GM18870 (cell line): ENCODE measurements at regions not wholly inside any gene's neighbourhood (a gene's known extent, or its start where the extent isn't known, plus 50 kb on each side); places are given as distances from the start of the nearest gene placed in this dataset.
"Not testable (repeated sequence)": the region's sequence is repeated elsewhere in the genome, so short reads cannot be mapped to it uniquely, and the experiment has no call there.

Experiments
- ATAC-seq: cut with Tn5 transposase; IDR thresholded peaks from one replicate; pipeline ENCODE4 v1.9.1; 2021; ENCODE audit warnings: moderate library complexity; ENCODE audit not compliant: unreplicated experiment

DNA sequence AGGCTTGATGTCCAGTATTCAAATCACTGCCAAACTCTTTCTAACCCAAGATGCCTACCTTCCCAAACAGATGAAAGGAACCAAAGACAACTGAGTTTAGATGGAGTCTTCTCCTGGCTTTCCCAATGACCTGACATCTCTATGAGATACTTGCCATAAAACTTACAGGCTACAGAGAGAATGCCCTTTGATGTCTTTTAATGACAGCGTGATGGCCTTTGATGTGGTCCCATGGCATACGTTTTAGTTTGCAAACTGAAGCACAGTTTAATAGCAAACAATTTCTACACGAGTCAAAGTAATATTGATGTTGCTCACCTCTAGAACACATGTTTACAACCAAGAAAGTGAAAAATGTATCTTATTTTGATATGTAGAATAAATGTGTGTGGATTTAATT is 73.2 kb downstream of the ZIC4 start:
- no peak for ATAC-seq

DNA sequence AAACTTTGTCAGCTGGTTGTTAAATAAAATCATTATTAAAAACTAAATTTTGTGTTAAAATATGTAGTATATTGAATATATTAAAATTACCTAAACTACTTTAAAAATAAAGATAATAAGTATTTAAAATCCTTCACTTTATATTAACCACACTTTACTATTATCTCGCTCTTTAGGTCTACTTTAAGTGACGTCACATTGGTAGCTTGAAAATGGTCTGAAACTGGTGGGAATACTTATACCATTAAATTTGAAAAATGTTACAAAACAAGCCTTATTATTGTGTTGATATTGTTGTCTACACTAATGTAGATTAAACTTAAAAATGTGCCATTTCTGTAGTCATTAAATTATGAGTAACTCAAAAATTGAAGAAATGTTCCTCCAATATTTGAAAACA is 77.6 kb downstream of the ZIC4 start:
- no peak for ATAC-seq

DNA sequence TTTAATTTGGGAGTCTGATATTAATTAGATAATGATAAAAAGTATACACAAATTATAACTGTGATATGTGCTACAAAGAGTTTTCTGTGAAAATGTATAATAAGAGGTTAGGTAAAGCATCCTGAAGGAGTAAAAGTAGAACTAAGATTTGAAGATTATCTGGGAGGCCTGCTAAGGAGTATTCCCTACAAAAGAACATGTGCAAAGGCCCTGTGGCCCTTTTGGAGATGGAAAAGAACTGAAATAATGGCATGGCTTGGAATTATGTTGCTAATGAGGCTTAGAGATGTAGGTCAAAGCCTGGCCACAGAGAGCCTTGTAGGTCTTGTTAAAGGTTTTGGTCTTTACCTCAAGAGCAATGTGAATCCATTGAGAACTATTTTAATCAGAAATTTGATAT is 82.0 kb downstream of the ZIC4 start:
- ATAC-seq = no peak

DNA sequence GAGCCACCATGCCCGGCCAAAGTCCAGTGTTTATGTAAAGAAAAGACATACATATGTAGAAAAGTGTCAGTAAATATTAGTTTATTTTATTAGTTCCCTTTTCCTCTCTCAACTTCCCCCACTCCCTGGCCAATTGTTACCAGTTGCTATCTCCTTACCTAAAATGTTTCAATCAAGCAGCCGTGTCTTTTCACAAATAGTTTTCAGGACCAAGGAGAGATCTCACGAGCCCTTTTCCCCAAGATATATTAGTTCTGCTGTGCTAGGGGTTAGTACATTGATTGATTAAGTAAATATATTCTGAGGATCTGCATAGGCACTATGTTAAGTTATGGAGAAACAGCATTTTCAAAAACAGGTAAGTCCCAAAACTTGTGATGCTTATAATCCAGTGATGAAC is 87.4 kb downstream of the ZIC4 start:
- no peak for ATAC-seq

DNA sequence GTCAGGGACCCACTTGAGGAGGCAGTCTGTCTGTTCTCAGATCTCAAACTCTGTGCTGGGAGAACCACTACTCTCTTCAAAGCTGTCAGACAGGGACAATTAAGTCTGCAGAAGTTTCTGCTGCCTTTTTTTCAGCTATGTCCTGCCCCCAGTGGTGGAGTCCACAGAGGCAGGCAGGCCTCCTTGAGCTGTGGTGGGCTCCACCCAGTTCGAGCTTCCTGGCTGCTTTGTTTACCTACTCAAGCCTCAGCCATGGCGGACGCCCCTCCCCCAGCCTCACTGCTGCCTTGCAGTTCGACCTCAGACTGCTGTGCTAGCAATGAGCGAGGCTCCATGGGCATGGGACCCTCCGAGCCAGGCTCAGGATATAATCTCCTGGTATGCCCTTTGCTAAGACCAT is 89.3 kb downstream of the ZIC4 start:
- ATAC-seq = not testable (repeated sequence)

DNA sequence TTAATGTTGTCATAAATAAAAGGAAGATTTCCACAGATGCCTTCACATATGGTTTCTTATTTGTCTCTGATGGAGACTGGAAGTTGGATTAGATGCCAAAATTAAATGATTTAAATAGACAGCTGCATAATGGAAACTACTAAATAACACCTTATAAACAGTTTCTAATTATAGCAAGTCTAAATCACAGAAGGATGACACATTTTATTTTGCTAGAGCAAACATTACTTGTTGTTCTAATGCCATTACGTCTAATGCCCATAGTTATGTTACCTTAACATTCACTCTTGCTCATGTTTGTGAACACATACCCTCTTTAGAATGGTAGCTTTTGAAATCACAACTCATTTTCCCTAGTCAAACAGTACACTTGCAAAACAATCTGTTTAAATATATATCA is 92.8 kb downstream of the ZIC4 start:
- ATAC-seq = no peak

DNA sequence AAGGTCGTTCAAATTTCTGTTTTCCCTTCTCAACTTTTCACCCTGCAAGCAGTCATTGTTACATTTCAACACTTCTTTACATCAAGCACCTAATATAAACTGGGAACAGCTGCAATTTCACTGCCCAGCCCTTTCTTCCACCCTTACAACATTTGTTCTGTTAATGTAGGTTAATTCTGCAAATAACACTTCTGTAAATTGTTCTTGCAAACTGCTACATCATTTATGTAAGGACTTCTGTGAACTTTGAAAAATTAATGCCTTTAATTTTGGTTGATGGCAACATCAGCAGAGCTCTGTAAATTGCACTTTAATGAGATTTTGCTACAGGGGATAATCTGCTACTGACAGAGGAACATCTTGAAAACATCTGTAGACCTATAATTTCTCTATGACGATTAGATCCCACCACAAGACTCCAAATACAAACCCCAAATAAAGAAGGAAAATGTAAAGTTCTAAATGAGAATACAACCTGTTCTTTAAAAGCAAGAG is 93.5 kb downstream of the ZIC4 start:
- ATAC-seq = no peak

DNA sequence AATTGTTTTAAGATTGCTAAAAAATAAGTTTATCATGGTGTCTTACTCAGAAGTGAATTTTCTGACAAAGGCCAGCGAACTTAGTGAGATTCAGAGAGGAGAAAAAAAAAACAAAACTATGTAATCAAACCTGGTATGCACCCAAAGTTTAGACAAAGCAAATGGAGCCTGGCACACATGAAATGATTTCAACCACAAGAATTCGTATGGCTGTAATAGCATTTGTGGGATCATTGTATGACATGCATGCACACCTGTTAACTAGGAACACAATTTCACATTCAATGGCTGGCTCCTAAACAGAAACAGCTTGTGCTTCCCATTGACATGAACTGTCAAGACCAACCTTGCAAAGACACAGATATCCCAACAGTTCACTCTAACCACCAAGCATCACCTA is 94.6 kb downstream of the ZIC4 start:
- ATAC-seq = no peak

DNA sequence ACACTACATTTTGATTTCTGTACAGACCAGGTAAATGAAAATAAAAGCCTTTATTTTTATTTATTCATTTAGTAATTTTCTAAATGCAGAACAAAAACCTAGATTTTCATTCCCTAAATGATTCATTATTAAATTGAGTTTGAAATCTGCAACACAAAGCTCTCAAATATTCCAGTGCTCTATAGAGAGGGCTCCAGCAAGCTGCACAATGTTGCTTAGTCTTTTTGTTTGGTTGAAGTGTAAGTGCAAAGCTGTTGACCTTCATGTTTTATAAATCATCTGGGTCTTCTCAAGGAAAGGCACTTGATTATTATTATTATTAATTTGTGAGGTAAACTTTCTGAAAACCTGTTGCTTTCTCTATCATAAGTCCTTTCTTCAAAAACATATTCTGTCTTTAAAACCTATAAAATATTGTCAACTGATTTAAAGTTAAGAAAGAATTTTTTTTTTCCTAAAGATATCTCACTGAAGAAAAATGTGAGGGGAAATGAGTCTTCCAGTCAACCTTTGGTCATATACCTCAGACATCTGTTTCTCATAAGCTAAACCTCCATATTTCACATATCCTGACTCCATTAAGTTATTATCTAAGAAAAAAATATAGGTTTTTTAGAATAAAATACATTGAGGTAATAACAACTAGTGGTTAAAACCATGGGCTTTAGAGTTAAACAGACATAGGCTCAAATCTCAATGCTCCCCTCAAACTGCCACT is 100.7 kb downstream of the ZIC4 start:
- no peak for ATAC-seq

DNA sequence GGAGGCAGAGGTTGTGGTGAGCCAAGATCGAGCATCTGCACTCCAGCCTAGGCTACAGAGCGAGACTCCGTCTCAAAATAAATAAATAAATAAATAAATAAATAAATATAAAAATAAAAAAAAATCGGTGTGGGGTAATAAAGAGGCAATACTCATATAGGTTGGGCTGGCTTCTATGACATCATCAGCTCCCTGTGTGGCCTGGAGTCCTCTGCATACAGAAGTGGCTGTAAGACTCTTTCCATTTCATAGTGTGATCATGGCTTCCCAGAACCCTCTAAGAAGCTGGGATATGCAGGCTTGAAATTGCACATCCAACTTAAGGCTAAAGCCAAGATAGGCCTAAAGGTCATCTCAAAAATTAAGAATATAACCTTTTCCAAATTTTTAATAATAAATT is 101.6 kb downstream of the ZIC4 start:
- no peak for ATAC-seq

DNA sequence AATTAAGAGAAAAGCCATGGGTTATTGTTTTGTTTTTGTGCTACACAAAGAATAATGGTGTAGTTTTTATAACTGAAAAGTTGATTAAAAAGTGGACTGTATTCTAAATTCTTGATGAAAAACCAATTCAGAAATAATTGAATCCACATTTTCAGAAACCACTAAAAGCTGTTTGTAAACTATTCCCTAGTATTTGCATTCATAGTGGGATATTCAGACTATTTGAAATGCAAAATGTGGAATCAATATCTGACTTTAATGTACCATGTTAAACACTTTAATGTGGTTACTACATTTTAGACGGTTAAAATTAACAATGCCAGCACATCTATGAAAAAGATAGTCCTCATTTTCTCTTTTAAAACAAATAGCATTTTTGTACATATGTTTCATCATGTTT is 104.6 kb downstream of the ZIC4 start:
- ATAC-seq = no peak

DNA sequence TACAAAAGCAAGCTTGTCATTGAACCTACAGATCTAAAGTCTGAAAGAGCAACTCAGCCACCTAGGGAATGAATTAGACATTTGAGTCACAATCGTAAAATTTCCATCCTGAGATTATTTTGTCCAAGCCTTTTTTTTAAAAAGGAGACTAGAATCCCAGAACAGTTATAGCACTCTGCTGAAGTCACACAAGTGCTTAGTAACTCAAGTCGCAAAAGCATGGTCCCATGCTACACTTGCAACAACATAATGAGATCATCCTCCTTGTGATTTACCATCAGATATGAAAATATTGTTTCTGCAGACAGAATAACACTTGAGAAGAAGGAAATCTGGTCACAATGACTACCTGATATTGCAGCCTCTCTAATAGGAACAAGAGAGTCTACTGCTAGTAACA is 106.7 kb downstream of the ZIC4 start:
- ATAC-seq = no peak

DNA sequence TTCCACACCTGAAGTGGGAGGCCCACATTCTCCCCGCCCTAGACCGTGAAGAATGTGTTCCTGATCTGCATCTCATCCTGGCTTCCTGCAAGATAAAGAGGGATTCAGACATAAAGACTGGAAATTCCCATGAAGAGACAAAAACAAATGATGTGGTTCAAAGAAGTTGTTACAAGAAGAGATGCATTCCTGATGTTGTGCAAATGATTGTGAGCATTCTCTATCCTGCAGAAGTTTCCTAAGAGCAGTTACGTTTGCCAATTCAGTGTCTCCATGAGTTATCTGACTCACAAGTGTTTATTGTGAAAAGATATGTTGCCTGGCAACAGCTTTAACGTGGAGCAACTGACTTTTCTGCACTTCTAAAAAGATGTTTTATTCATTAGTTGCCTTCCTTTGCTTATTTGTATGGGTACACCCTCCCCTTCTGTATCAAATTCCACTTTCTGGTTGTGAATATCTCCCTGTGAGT is 107.8 kb downstream of the ZIC4 start:
- no peak for ATAC-seq

DNA sequence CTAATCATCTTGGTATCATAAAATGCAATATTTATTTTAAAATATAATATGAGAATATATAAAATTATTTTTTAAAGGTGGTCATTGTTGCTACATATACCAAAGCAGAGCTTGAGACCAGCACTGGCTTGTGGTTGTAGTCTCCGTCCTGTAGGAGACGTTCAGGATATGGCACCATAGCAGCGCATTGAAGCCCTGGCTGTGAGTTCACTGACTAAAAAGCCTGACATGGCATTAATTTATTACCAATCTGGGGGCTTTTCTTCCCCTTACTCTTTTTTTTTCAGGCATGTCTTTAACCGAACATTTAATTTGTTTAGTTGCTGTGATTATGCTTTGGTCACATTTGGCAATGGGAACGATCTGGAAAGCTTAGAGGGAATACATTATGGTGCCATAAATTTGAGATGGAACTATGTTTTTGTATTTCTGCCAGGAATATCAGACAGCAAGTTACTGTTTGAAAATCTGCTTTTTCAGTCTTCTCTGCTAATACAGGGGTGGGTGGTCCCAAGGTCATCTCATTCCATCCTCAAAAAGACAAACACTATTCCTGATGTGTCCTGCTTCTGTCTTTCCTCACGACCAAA is 108.5 kb downstream of the ZIC4 start:
- ATAC-seq = no peak

DNA sequence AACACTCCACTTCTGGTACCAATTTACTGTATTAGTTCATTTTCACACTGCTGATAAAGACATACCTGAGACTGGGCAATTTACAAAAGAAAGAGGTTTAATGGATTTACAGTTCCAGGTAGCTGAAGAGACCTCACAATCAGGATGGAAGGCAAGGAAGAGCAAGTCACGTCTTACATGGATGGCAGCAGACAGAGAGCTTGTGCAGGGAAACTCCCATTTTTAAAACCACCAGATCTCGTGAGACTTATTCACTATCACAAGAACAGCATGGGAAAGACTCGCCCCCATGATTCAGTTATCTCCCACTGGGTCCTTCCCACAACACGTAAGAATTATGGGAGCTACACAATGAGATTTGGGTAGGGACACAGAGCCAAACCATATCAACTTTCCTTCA is 119.0 kb downstream of the ZIC4 start:
- ATAC-seq = not testable (repeated sequence)

DNA sequence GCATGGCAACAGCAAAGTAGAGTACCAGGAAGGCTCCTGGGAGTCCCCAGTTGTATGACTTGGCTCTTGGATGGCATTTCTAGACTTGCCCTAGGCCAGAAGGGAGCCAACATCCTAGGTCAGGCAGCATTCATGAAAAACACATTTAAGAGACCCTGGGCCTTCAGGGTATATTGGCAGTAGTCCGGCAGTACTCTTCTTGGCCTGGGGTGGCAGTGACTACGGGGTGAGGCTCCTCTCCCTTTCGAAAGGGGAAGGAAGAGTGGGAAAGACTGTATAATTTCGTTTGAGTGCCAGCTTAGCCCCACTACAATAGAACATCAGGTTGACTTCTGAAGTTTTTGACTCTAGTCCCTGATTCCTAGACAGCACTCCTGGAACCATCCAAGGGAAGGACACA is 136.4 kb downstream of the ZIC4 start:
- ATAC-seq = no peak

DNA sequence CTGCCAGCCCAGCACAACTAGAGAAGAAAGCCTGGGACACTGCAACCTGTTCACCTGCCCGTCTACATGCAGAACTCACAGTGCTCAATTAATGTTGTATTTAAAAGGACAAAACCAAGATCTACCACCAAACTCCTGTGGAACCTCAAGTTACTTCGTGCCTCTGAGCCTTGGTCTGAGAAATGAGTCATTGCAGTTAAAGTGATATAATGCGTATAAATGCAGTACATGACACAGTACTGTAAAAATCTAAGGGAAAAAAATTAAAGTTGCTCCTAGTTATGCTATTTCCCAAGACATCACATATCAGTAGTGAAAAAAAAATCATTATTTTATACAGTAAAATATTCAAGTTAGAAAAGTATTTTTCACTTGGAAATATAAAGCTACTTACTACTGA is 138.9 kb downstream of the ZIC4 start:
- no peak for ATAC-seq

DNA sequence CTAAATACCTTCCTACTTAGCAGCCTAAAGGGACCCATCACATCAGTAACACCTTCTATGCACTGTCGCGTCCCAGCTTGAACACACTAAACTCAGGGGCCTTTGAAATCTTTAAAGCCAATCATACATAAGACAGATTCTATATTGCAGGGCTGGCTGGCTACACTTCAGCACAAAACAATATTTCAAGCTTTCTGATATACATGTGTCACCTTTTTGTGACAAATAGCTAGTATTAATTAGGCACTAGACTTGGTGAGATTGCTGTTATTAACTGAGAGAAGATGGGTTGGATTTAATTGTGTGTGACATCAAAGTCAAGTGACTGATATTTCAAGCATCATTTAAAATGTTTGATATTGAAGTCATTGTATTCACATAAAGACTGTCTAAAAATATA is 148.4 kb downstream of the ZIC4 start:
- ATAC-seq = no peak

DNA sequence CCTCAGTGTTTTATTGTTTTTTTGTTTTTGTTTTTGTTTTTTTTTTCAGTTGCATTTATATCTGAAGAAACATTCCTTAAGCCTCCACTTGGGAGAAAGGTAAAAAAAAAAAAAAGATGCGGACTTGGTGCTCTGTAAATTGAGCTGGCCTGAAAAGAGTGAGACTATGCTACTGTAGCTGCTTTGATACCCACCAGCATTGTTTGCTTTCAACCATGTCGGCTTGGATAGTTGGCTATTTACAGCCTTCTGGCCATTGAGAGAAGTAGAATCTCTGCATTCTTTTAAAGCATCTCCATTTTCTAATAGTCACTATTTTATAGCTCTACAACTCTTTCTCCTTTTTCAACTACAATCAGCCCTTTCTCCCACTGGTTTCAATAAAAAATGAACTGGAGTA is 149.6 kb downstream of the ZIC4 start:
- no peak for ATAC-seq

DNA sequence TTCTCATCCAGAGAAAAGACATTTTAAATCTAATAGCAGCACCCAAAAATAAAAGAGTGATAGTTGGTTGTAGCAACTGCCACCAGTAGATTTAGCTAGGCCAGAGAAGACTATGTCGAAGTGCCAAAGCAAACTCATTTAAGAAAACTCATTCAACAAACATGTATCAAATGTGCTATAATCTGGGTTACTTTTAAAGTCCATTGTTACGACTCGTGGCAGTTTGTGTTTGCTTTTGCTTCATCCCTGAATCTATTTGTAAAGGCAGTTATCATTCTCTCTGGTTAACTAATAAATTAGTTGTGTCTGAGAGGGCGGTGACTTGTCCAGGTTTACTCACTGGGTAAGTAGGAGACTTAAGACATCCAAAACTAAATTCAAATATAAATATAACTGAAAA is 159.4 kb downstream of the ZIC4 start:
- no peak for ATAC-seq

DNA sequence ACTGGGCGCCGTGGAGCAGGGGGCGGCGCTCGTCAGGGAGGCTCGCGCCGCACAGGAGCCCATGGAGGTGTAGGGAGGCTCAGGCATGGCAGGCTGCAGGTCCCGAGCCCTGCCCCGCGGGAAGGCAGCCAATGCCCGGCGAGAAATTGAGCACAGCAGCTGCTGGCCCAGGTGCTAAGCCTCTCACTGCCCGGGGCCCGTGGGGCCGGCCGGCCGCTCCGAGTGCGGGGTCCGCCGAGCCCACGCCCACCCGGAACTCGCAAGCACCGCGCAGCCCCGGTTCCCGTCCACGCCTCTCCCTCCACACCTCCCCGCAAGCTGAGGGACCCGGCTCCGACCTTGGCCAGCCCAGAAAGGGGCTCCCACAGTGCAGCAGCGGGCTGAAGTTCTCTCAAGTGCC is 160.7 kb downstream of the ZIC4 start:
- not testable (repeated sequence) for ATAC-seq

DNA sequence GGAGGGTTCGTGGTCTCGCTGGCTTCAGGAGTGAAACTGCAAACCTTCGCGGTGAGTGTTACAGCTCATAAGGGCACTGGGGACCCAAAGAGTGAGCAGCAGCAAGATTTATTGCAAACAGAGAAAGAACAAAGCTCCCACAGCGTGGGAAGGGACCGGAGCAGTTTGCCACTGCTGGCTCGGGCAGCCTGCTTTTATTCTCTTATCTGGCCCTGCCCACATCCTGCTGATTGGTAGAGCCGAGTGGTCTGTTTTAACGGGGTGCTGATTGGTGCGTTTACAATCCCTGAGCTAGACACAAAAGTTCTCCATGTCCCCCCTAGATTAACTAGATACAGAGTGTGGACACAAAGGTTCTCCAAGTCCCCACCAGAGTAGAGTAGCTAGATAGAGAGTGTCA is 161.3 kb downstream of the ZIC4 start:
- ATAC-seq = not testable (repeated sequence)

DNA sequence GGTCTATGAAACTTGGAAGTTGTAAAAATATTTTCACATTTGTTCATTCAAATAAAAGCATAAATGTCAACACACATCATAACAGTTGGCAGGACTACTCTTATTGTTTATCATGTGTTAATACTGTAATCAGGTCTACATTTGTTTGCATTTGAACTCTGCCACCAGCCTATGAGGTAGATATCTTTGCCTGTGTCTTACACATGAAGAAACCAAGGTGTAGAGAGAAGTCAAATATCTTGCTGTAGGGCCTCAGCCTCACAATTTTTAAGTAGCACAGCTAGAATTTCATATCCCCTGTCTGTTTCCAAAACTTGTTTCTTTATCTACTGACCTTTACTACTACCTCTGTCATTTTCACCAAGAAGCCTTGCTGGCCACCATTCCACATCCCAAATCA is 161.9 kb downstream of the ZIC4 start:
- ATAC-seq = no peak
